Lung (tissue), 11 donors: ENCODE measurements at regions not wholly inside any gene's neighbourhood (a gene's known extent, or its start where the extent isn't known, plus 50 kb on each side); places are given as distances from the start of the nearest gene placed in this dataset.
A peak's percentile ranks its signal among the peaks of the same experiment; 100 is the strongest.

ENCODE experiments used
- ATAC-seq: fragments of 200-7000 bp; cut with Tn5 transposase; one replicate; pipeline ENCODE4 v1.9.1; 2020; ENCODE audit warnings: moderate number of reproducible peaks; ENCODE audit not compliant: insufficient read depth, low FRiP score
- DNase-seq, 3 donors: peaks; one replicate each; pipeline ENCODE4 v3.0.0-alpha.2; 2013 to 2017
- H3K27ac ChIP-seq, 2 donors: one replicate each; pipeline ENCODE4 v1.5.1; 2013; ENCODE audit warnings: mild to moderate bottlenecking in 2 of 2, moderate library complexity in 2 of 2, control low read depth in 1 of 2, inconsistent platforms in 1 of 2, low read depth in 1 of 2, low read length in 1 of 2
- H3K27me3 ChIP-seq, 3 donors: one replicate each; pipeline ENCODE4 v1.5.1; 2013; ENCODE audit warnings: low read length in 2 of 3; ENCODE audit not compliant: control insufficient read depth in 3 of 3, insufficient read depth in 3 of 3
- H3K36me3 ChIP-seq, 4 donors: one replicate each; pipeline ENCODE4 v1.5.1; 2013; ENCODE audit warnings: low read length in 4 of 4, mild to moderate bottlenecking in 1 of 4, moderate library complexity in 1 of 4; ENCODE audit not compliant: control insufficient read depth in 4 of 4, insufficient read depth in 4 of 4
- H3K4me1 ChIP-seq, 5 donors: one replicate each; pipeline ENCODE4 v1.5.1; 2013; ENCODE audit warnings: low read length in 5 of 5, mild to moderate bottlenecking in 2 of 5, moderate library complexity in 1 of 5; ENCODE audit not compliant: control insufficient read depth in 5 of 5, insufficient read depth in 5 of 5
- H3K4me3 ChIP-seq: one replicate; pipeline ENCODE4 v1.5.1; 2013; ENCODE audit warnings: mild to moderate bottlenecking, control low read depth, moderate library complexity
- H3K9ac ChIP-seq, 2 donors: one replicate each; pipeline ENCODE4 v1.5.1; 2013; ENCODE audit warnings: low read length in 2 of 2, control low read depth in 1 of 2; ENCODE audit not compliant: insufficient read depth in 1 of 2
- H3K9me3 ChIP-seq, 4 donors: one replicate each; pipeline ENCODE4 v1.5.1; 2013; ENCODE audit warnings: low read length in 3 of 4, mild to moderate bottlenecking in 1 of 4, moderate library complexity in 1 of 4; ENCODE audit not compliant: control insufficient read depth in 4 of 4, insufficient read depth in 3 of 4
- WGBS, 2 donors: extraction: QIAGEN DNeasy Blood & Tissue Kit; methylation state at CpG; one replicate each; pipeline ENCODE4 v1.1.7; 2013; 5-methylcytosine and 5-hydroxymethylcytosine counted together
- TF ChIP-seq, protein P1 (sequence below): IDR thresholded peaks from 2 replicates; pipeline ENCODE4 v1.5.1; 2012; ENCODE audit warnings: mild to moderate bottlenecking; ENCODE audit errors: control extremely low read depth, extremely low read depth
- donor health status: control.
- donor health status: control.
- donor health status: Bipolar disorder and iron deficiency.
- donor health status: healthy.
- donor health status: DM: yes; HTN: yes; CAD: no.

DNA sequence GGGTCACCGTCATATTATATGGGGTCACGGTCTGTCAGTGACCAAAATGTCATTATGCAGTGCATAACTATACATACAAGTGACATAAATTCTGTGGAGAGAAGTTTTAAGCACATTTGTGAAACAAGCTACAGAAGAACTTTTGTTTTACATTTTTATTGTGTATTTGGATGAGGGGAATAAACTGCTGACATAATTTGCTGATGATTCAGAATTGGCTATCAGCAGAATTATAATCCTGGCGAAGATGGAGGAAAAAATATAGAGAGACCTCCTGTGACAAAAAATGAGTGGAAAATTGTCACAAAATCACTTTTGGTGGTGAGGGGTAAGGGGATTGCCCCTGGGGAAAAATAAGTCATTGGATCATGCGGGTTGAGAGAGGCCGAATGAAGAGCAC lies 116.3 kb upstream of the ANKRD55 start:
- TF ChIP-seq, protein P1, sequence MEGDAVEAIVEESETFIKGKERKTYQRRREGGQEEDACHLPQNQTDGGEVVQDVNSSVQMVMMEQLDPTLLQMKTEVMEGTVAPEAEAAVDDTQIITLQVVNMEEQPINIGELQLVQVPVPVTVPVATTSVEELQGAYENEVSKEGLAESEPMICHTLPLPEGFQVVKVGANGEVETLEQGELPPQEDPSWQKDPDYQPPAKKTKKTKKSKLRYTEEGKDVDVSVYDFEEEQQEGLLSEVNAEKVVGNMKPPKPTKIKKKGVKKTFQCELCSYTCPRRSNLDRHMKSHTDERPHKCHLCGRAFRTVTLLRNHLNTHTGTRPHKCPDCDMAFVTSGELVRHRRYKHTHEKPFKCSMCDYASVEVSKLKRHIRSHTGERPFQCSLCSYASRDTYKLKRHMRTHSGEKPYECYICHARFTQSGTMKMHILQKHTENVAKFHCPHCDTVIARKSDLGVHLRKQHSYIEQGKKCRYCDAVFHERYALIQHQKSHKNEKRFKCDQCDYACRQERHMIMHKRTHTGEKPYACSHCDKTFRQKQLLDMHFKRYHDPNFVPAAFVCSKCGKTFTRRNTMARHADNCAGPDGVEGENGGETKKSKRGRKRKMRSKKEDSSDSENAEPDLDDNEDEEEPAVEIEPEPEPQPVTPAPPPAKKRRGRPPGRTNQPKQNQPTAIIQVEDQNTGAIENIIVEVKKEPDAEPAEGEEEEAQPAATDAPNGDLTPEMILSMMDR: no peak
- Histone ChIP-seq H3K27me3 (no peaks in the 10 kb centered on the region), H3K4me3 (no peak overlapping the region), H3K9ac (no peak overlapping the region), H3K4me1 (peaks cover 0 to 6% (median 0%) of the 10 kb centered on the region in 5 donors), H3K36me3 (no peaks in the 10 kb centered on the region), H3K9me3 (no peaks in the 10 kb centered on the region), H3K27ac (peak overlapping the region in 1 of 2 donors; percentile 13)
- WGBS, 2 donors: 96 to 98% methylated on average over 5 of the region's 5 CpGs
- no peak for DNase-seq
- ATAC-seq: no peak

DNA sequence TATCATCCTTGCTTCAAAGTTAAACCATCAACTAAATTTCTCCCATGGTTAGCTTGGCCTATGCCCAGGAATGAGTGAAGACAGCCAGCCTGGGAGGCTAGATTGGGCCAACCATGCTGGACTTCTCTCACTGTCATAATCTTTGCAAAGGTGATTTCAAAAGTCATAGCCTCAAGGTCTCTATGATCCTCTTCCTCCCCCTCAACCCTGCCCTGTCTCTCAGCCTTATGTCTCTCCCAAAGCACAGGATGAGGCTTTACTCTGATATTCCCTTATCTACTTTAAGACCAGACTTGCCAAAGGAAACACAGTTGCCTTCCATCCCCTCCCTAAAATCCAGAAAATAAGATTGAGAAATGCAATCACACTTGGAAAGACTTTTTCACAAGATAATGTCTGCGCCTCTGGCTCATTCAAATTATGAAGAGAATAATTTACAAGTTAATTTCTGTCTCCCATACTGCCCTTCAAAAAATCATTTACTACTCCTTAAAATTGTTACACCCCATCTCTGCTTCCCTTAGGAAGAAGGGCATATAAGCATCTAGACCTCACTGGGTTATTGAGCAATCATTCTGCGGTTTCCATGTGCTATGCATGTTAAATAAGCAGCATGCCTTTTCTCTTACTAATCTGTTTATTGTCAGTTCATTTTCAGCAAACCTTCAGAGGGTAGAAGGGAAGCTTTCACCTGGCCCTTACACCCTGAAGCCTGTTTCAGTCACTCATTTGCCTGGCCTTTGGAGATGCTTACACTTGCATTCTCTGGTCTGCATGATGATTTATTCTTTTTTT lies 113.8 kb upstream of the ANKRD55 start:
- Histone ChIP-seq H3K36me3 (no peaks in the 10 kb centered on the region), H3K27ac (no peak overlapping the region), H3K4me1 (peaks cover 0 to 6% (median 0%) of the 10 kb centered on the region in 5 donors), H3K27me3 (no peaks in the 10 kb centered on the region), H3K9me3 (peaks cover 0 to 2% (median 0%) of the 10 kb centered on the region in 4 donors), H3K9ac (no peak overlapping the region), H3K4me3 (no peak overlapping the region)
- TF ChIP-seq, protein P1: no peak
- WGBS, 2 donors: 59 to 60% methylated on average over 2 of the region's 2 CpGs
- ATAC-seq (peak; percentile 35), DNase-seq (peak in 2 of 3 donors; percentile 62 to 76)

DNA sequence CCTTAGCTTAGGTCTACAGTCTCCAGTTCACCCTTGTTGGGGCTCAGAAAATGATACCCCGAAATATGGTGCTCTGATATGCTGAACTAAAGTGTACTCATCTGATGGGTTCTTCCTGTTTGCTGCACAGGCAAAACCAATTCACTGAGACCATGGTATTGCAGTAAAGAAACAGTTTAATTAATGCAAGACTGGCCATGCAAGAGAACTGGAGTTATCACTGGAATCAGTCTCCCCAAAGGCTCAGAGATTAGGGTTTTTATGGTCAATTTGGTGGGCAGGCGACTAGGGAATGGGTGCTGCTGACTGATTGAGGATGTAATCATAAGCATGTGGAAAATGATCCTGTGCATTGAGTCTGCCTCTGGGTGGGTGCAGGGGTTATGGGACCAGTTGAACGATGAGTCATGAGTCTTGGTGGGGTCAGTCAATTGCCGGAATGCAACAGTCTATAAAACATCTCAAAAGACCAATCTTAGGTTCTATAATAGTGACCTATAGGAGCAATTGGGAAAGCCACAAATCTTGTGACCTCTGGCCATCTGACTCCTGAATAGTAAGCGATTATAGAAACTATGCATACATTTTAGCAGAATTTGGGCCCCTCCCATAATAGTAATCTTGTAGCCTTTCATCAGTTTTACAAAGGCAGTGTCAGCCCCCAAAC lies 113.0 kb upstream of the ANKRD55 start:
- no peak for ATAC-seq
- peaks cover 0 to 6% (median 0%) of the 10 kb centered on the region in 5 donors for H3K4me1 ChIP-seq
- H3K27me3 ChIP-seq: no peaks in the 10 kb centered on the region
- H3K9me3 ChIP-seq: peaks cover 0 to 2% (median 0%) of the 10 kb centered on the region in 4 donors
- DNase-seq: no peak
- H3K27ac ChIP-seq: no peak overlapping the region
- no peak overlapping the region for H3K4me3 ChIP-seq
- TF ChIP-seq, protein P1: no peak
- WGBS, 2 donors: 92 to 96% methylated on average over 5 of the region's 5 CpGs
- no peak overlapping the region for H3K9ac ChIP-seq
- no peaks in the 10 kb centered on the region for H3K36me3 ChIP-seq
